Endodermal cell (in vitro differentiated cells): ENCODE measurements at regions not wholly inside any gene's neighbourhood (a gene's known extent, or its start where the extent isn't known, plus 50 kb on each side); places are given as distances from the start of the nearest gene placed in this dataset.

Experiments used
- DNase-seq: peaks from one replicate; pipeline ENCODE4 v3.0.0-alpha.2; 2017
- H3K27ac ChIP-seq: 2 replicates; pipeline ENCODE4 v1.5.1; 2013; ENCODE audit warnings: mild to moderate bottlenecking, low read depth, low read length, moderate library complexity
- H3K27me3 ChIP-seq: 2 replicates; pipeline ENCODE4 v1.6.1; 2013; ENCODE audit warnings: mild to moderate bottlenecking, low read length, moderate library complexity; ENCODE audit not compliant: insufficient read depth, control insufficient read depth, poor library complexity, severe bottlenecking
- H3K36me3 ChIP-seq: 2 replicates; pipeline ENCODE4 v1.7.0; 2013; ENCODE audit warnings: mild to moderate bottlenecking, low read length, moderate library complexity; ENCODE audit not compliant: control insufficient read depth, insufficient read depth
- H3K4me1 ChIP-seq: one replicate; pipeline ENCODE4 v1.7.0; 2013; ENCODE audit warnings: low read length; ENCODE audit not compliant: control insufficient read depth, insufficient read depth
- H3K4me3 ChIP-seq: 2 replicates; pipeline ENCODE4 v1.5.1; 2013; ENCODE audit warnings: mild to moderate bottlenecking, low read length, moderate library complexity
- H3K9ac ChIP-seq: 2 replicates; pipeline ENCODE4 v1.6.1; 2013; ENCODE audit warnings: mild to moderate bottlenecking, low read length, moderate library complexity; ENCODE audit not compliant: poor library complexity, severe bottlenecking; ENCODE audit errors: extremely low read depth
- H3K9me3 ChIP-seq: 2 replicates; pipeline ENCODE4 v1.6.1; 2013; ENCODE audit warnings: mild to moderate bottlenecking, low read length, moderate library complexity; ENCODE audit not compliant: control insufficient read depth
- H3K27ac Mint-ChIP-seq: 2 replicates; pipeline ENCODE4 v1.8.0; 2020; ENCODE audit warnings: mixed read lengths
- H3K27me3 Mint-ChIP-seq: 2 replicates; pipeline ENCODE4 v1.8.0; 2021; ENCODE audit warnings: mild to moderate bottlenecking, mixed read lengths; ENCODE audit not compliant: insufficient read depth
- H3K36me3 Mint-ChIP-seq: 2 replicates; pipeline ENCODE4 v1.8.0; 2020; ENCODE audit warnings: low read depth, mixed read lengths
- H3K4me1 Mint-ChIP-seq: 2 replicates; pipeline ENCODE4 v1.8.0; 2020; ENCODE audit warnings: mixed read lengths
- H3K4me3 Mint-ChIP-seq: 2 replicates; pipeline ENCODE4 v1.8.0; 2020; ENCODE audit warnings: mild to moderate bottlenecking, moderate library complexity, mixed read lengths
- H3K9me3 Mint-ChIP-seq: 2 replicates; pipeline ENCODE4 v1.8.0; 2020; ENCODE audit warnings: mild to moderate bottlenecking, mixed read lengths
- WGBS, 2 experiments: methylation state at CpG; one replicate each; pipeline versions ENCODE4 v1.1.5 to v1.1.7; 2013; ENCODE audit warnings: missing lambda C conversion rate in 2 of 2, mixed read lengths in 1 of 2; ENCODE audit not compliant: insufficient coverage in 1 of 2, insufficient read length in 1 of 2; 5-methylcytosine and 5-hydroxymethylcytosine counted together
- TF ChIP-seq, protein P1 (sequence below): fragments of 200-600 bp; sonication (generic); conservative IDR thresholded peaks from 2 replicates; pipeline ENCODE4 v1.5.0; 2021; ENCODE audit warnings: antibody characterized with exemption, mild to moderate bottlenecking

DNA sequence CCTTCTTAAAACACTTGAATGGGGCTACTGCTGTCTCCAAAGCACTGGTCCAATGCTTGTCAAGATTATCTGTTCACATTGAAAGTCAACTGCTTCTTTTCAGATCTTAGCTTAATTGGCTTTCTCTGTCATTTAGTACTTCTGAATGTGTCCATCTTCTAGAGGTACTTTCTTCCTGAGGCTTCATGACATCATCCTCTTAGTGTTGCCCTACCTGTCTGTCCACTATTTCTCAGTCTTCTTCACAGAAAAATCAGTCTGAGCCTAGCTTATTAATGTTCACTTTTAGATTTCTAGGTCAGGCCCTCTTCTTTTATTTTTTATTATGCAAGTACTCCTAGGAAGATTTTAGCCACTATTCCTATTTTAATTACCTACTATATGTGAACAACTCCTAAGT lies 899.9 kb downstream of the DTWD2 start:
- no peak overlapping the region for H3K4me3 ChIP-seq
- H3K9me3 ChIP-seq = no peaks in the 10 kb centered on the region
- no peaks in the 10 kb centered on the region for H3K4me1 ChIP-seq
- Mint-ChIP-seq H3K36me3 (no peaks in the 10 kb centered on the region), H3K9me3 (no peaks in the 10 kb centered on the region), H3K4me1 (no peaks in the 10 kb centered on the region), H3K27ac (no peak overlapping the region), H3K4me3 (no peak overlapping the region), H3K27me3 (peaks cover 12% of the 10 kb centered on the region)
- no peak overlapping the region for H3K9ac ChIP-seq
- H3K27me3 ChIP-seq = no peaks in the 10 kb centered on the region
- DNase-seq = no peak
- TF ChIP-seq, protein P1, sequence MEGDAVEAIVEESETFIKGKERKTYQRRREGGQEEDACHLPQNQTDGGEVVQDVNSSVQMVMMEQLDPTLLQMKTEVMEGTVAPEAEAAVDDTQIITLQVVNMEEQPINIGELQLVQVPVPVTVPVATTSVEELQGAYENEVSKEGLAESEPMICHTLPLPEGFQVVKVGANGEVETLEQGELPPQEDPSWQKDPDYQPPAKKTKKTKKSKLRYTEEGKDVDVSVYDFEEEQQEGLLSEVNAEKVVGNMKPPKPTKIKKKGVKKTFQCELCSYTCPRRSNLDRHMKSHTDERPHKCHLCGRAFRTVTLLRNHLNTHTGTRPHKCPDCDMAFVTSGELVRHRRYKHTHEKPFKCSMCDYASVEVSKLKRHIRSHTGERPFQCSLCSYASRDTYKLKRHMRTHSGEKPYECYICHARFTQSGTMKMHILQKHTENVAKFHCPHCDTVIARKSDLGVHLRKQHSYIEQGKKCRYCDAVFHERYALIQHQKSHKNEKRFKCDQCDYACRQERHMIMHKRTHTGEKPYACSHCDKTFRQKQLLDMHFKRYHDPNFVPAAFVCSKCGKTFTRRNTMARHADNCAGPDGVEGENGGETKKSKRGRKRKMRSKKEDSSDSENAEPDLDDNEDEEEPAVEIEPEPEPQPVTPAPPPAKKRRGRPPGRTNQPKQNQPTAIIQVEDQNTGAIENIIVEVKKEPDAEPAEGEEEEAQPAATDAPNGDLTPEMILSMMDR = no peak
- no peaks in the 10 kb centered on the region for H3K36me3 ChIP-seq
- no peak overlapping the region for H3K27ac ChIP-seq

DNA sequence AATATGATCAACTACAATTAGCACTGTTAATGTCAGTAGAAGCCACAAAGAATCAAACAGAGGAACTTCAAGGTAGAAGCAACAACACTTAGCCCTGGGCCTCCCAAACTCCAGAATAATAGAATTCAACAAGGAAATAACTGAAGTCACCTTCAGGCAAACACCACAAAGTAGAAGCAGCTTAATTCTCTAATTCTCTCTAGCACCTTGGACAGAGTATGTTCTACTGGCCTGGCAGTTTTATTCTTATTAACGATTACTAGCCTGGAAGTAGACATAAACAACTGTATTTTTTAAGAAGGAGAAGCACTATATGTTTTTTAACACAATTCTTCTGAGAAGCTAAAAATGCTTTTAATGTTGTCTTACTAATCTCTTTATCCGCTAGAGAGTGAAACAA lies 911.9 kb downstream of the DTWD2 start:
- whole genome bisulfite sequencing, 2 experiments = 93% methylated on average over 1 of the region's 2 CpGs; no CpG with 5 or more reads in 1 of the 2 experiments
- H3K27ac Mint-ChIP-seq = no peak overlapping the region

GRCh38 chr5:118070041-118070440 lies 918.3 kb downstream of the DTWD2 start:
- Histone ChIP-seq H3K36me3 (no peaks in the 10 kb centered on the region), H3K27ac (no peak overlapping the region), H3K27me3 (peaks cover 44% of the 10 kb centered on the region), H3K4me1 (peaks cover 8% of the 10 kb centered on the region), H3K4me3 (no peak overlapping the region), H3K9ac (no peak overlapping the region), H3K9me3 (no peaks in the 10 kb centered on the region)
- Mint-ChIP-seq H3K9me3 (no peaks in the 10 kb centered on the region), H3K36me3 (no peaks in the 10 kb centered on the region), H3K27me3 (peaks cover 24% of the 10 kb centered on the region), H3K4me3 (no peak overlapping the region), H3K4me1 (peaks cover 28% of the 10 kb centered on the region), H3K27ac (no peak overlapping the region)
- peak; percentile 57 for DNase-seq
- TF ChIP-seq, protein P1 = peak; percentile 37
- WGBS, 2 experiments = 65 to 100% methylated on average over 1 to 2 of the region's 2 CpGs

More for the DNA sequence above, 911.9 kb downstream of the DTWD2 start:
- Histone ChIP-seq H3K27me3 (peaks cover 38% of the 10 kb centered on the region), H3K36me3 (no peaks in the 10 kb centered on the region), H3K4me3 (no peak overlapping the region), H3K9ac (no peak overlapping the region), H3K4me1 (peaks cover 3% of the 10 kb centered on the region), H3K9me3 (peaks cover 3% of the 10 kb centered on the region), H3K27ac (no peak overlapping the region)
- H3K36me3 Mint-ChIP-seq = no peaks in the 10 kb centered on the region
- H3K4me3 Mint-ChIP-seq = no peak overlapping the region
- H3K27me3 Mint-ChIP-seq = peaks cover 29% of the 10 kb centered on the region
- DNase-seq = no peak
- TF ChIP-seq, protein P1 = no peak
- peaks cover 6% of the 10 kb centered on the region for H3K9me3 Mint-ChIP-seq
- H3K4me1 Mint-ChIP-seq = peaks cover 8% of the 10 kb centered on the region
